GM12878 (cell line): ENCODE measurements at regions not wholly inside any gene's neighbourhood (a gene's known extent, or its start where the extent isn't known, plus 50 kb on each side); places are given as distances from the start of the nearest gene placed in this dataset.

Experiments used
- ATAC-seq: fragments of 200-7000 bp; cut with Tn5 transposase; 3 replicates; pipeline ENCODE4 v1.9.1; 2020; ENCODE audit warnings: mild to moderate bottlenecking, moderate library complexity
- BruUV-seq: library from RNA; stranded (reverse); fragments of 400-500 nt; replicated peaks from 2 replicates; lab custom pipeline; 2021; lab: Mats Ljungman, UMichigan
- CTCF ChIA-PET: fragments of 300-600 bp; sonication (Branson Sonifier 250); formaldehyde crosslinking; extraction: SDS; loops from one replicate; lab custom pipeline; 2021; ENCODE audit warnings: inconsistent platforms; lab: Yijun Ruan, JAX
- POLR2A ChIA-PET: fragments of 350-600 bp; formaldehyde crosslinking; extraction: SDS; loops from one replicate; lab custom pipeline; 2021; ENCODE audit warnings: inconsistent platforms; lab: Charles Lee
- RAD21 ChIA-PET: fragments of 300-600 bp; sonication (Branson Sonifier 250); formaldehyde crosslinking; loops from one replicate; lab custom pipeline; 2023; ENCODE audit warnings: antibody characterized with exemption; ENCODE audit not compliant: unreplicated experiment; lab: Charles Lee
- SMC1A ChIA-PET: fragments of 300-600 bp; sonication (Branson Sonifier 250); formaldehyde crosslinking; loops from one replicate; lab custom pipeline; 2023; ENCODE audit not compliant: unreplicated experiment, uncharacterized antibody; lab: Charles Lee
- DNase-seq: peaks from one replicate; pipeline ENCODE4 v3.0.0-alpha.2; 2011; ENCODE audit warnings: low read depth, low spot score
- FAIRE-seq: peaks from 3 replicates; lab custom pipeline; 2011; peaks lifted over from hg19 to GRCh38; lab: Jason Lieb, UNC
- H2AFZ ChIP-seq: 2 replicates; pipeline ENCODE4 v1.6.0; 2011; ENCODE audit warnings: low read depth, low read length, control low read depth; ENCODE audit not compliant: control insufficient read depth
- H3K27ac ChIP-seq: 2 replicates; pipeline ENCODE4 v1.5.1; 2011; ENCODE audit warnings: control low read depth; ENCODE audit not compliant: control insufficient read depth, insufficient read depth
- H3K27me3 ChIP-seq, 2 experiments: replicated peaks in 1 of 2; 2 replicates each; pipeline versions ENCODE4 v1.6.0 to v1.6.1; 2011; ENCODE audit warnings: low read length in 1 of 2; ENCODE audit not compliant: control insufficient read depth in 2 of 2, insufficient read depth in 2 of 2
- H3K36me3 ChIP-seq, 2 experiments: 2 replicates each; pipeline ENCODE4 v1.5.1; 2011; ENCODE audit warnings: low read length in 1 of 2; ENCODE audit not compliant: control insufficient read depth in 2 of 2, insufficient read depth in 2 of 2
- H3K4me1 ChIP-seq: 2 replicates; pipeline ENCODE4 v1.6.1; 2011; ENCODE audit warnings: mild to moderate bottlenecking, low read length, moderate library complexity, mixed read lengths; ENCODE audit not compliant: control insufficient read depth, insufficient read depth
- H3K4me2 ChIP-seq: 2 replicates; pipeline ENCODE4 v1.6.0; 2011; ENCODE audit warnings: control low read depth; ENCODE audit not compliant: control insufficient read depth, insufficient read depth
- H3K4me3 ChIP-seq: fragments of 200-600 bp; sonication (generic); 2 replicates; pipeline ENCODE4 v1.5.1; 2016
- H3K79me2 ChIP-seq: 2 replicates; pipeline ENCODE4 v1.6.0; 2011; ENCODE audit warnings: low read length; ENCODE audit not compliant: control insufficient read depth, insufficient read depth
- H3K9ac ChIP-seq: 2 replicates; pipeline ENCODE4 v1.8.0; 2011; ENCODE audit warnings: low read length, control low read depth, mixed read lengths; ENCODE audit not compliant: control insufficient read depth, insufficient read depth
- H3K9me3 ChIP-seq: replicated peaks from 3 replicates; pipeline ENCODE4 v1.5.1; 2011; ENCODE audit warnings: mild to moderate bottlenecking, low read length; ENCODE audit not compliant: control insufficient read depth, insufficient read depth
- H4K20me1 ChIP-seq: 2 replicates; pipeline ENCODE4 v1.6.0; 2011; ENCODE audit not compliant: control insufficient read depth, insufficient read depth
- BCL11A ChIP-seq: IDR thresholded peaks from 2 replicates; pipeline ENCODE4 v1.6.1; 2011; ENCODE audit warnings: low read depth, low read length
- BHLHE40 ChIP-seq, 2 experiments: fragments of 450-650 bp in 1 of 2; IDR thresholded peaks; 2 replicates each; pipeline ENCODE4 v1.6.1; 2011 to 2017; ENCODE audit warnings: low read depth in 2 of 2, borderline replicate concordance in 1 of 2, improper control_type of control experiment in 1 of 2, low read length in 1 of 2, mild to moderate bottlenecking in 1 of 2
- CREB1 ChIP-seq: IDR thresholded peaks from 2 replicates; pipeline ENCODE4 v1.6.1; 2012; ENCODE audit warnings: low read depth, mild to moderate bottlenecking, inconsistent platforms
- E2F4 ChIP-seq: IDR thresholded peaks from 2 replicates; pipeline ENCODE4 v1.6.1; 2012; ENCODE audit warnings: low read depth, low read length, improper control_type of control experiment
- E2F8 ChIP-seq: fragments of 450-650 bp; IDR thresholded peaks from 2 replicates; pipeline ENCODE4 v1.6.1; 2018; ENCODE audit warnings: mild to moderate bottlenecking, low read depth, moderate library complexity; ENCODE audit not compliant: partially characterized antibody
- ETV6 ChIP-seq, 2 experiments: fragments of 450-650 bp in 1 of 2; IDR thresholded peaks in 1 of 2; conservative IDR thresholded peaks in 1 of 2; 2 replicates each; pipeline ENCODE4 v1.6.1; 2014; ENCODE audit warnings: antibody characterized with exemption in 1 of 2, borderline replicate concordance in 1 of 2, low read depth in 1 of 2, mild to moderate bottlenecking in 1 of 2, moderate library complexity in 1 of 2
- IKZF2 ChIP-seq, 2 experiments: fragments of 450-650 bp; IDR thresholded peaks; 2 replicates each; pipeline ENCODE4 v1.6.1; 2017; ENCODE audit warnings: mild to moderate bottlenecking in 2 of 2, moderate library complexity in 2 of 2
- MAX ChIP-seq: IDR thresholded peaks from 2 replicates; pipeline ENCODE4 v1.6.1; 2012; ENCODE audit warnings: low read depth, low read length, improper control_type of control experiment
- MLLT1 ChIP-seq: fragments of 450-650 bp; IDR thresholded peaks from 2 replicates; pipeline ENCODE4 v1.6.1; 2016; ENCODE audit warnings: mild to moderate bottlenecking
- MTA3 ChIP-seq: IDR thresholded peaks from 2 replicates; pipeline ENCODE4 v1.6.1; 2012; ENCODE audit warnings: low read length, inconsistent platforms, borderline replicate concordance
- MYB ChIP-seq: fragments of 150-350 bp; IDR thresholded peaks from 2 replicates; pipeline ENCODE4 v1.6.1; 2014; ENCODE audit warnings: mild to moderate bottlenecking, low read depth, low read length, borderline replicate concordance
- PAX8 ChIP-seq: fragments of 450-650 bp; IDR thresholded peaks from 2 replicates; pipeline ENCODE4 v1.6.1; 2017; ENCODE audit warnings: mild to moderate bottlenecking, moderate library complexity
- POLR2AphosphoS2 ChIP-seq: IDR thresholded peaks from 2 replicates; pipeline ENCODE4 v1.6.1; 2011; ENCODE audit warnings: low read depth, mild to moderate bottlenecking, low read length, improper control_type of control experiment, moderate library complexity
- RCOR1 ChIP-seq: conservative IDR thresholded peaks from 2 replicates; pipeline ENCODE4 v1.6.1; 2012; ENCODE audit warnings: low read depth, low read length, improper control_type of control experiment
- SMAD1 ChIP-seq: fragments of 450-650 bp; IDR thresholded peaks from 2 replicates; pipeline ENCODE4 v1.6.1; 2018; ENCODE audit warnings: mild to moderate bottlenecking, low read depth; ENCODE audit not compliant: partially characterized antibody
- SP1 ChIP-seq: IDR thresholded peaks from one replicate; pipeline ENCODE4 v1.6.1; 2011; ENCODE audit warnings: low read depth, low read length
- SPI1 ChIP-seq: IDR thresholded peaks from 2 replicates; pipeline ENCODE4 v1.6.1; 2011; ENCODE audit warnings: low read depth, mild to moderate bottlenecking, low read length, moderate library complexity, borderline replicate concordance; ENCODE audit not compliant: insufficient read depth
- SREBF1 ChIP-seq: IDR thresholded peaks from 2 replicates; pipeline ENCODE4 v1.6.1; 2012; ENCODE audit warnings: mild to moderate bottlenecking, low read length
- WGBS: methylation state at CpG from one replicate; pipeline ENCODE4 v1.1.6; 2016; ENCODE audit warnings: low lambda C conversion rate; ENCODE audit not compliant: insufficient replicate concordance, insufficient coverage; ENCODE audit errors: missing lambda C conversion rate; 5-methylcytosine and 5-hydroxymethylcytosine counted together
- in situ Hi-C: fragments of 300-500 bp; cut with MboI; formaldehyde crosslinking; loops from 9 replicates; pipeline ENCODE4 v1.14.3; 2018; ENCODE audit warnings: mixed read lengths
- intact Hi-C: fragments of 100-400 bp; cut with micrococcal nuclease; formaldehyde crosslinking; loops from one replicate; pipeline ENCODE4 v1.14.2; 2022; ENCODE audit not compliant: unreplicated experiment

- no peak for TF ChIP-seq SREBF1
- no peak for TF ChIP-seq IKZF2 (IDR thresholded peaks at IDR 0.05)
- no peak for TF ChIP-seq CREB1
Observed at GRCh38 chr2:122651236-122651635, 895.8 kb downstream of the TSN start (continued).

- Histone ChIP-seq H4K20me1 (no peaks in the 10 kb centered on the region), H3K27ac (no peak overlapping the region), H3K4me1 (no peaks in the 10 kb centered on the region), H3K9me3 (no peaks in the 10 kb centered on the region), H3K9ac (no peak overlapping the region), H3K27me3 (no peaks in the 10 kb centered on the region), H3K4me3 (no peak overlapping the region), H3K36me3 (no peaks in the 10 kb centered on the region), H3K79me2 (no peaks in the 10 kb centered on the region), H2AFZ (no peak overlapping the region), H3K4me2 (no peak overlapping the region)
- intact Hi-C loops (loop anchor here (5.0 kb wide), 1 partner anchor 96 kb away; no protein-coding TSS in a partner anchor), in situ Hi-C loops (no loop called here)
- ChIA-PET RAD21 (interaction anchor here (0.6 to 2.8 kb wide), 4 partner anchors 13 to 205 kb away, joined by 3 to 14 read pairs (median 4); no protein-coding TSS in a partner anchor), POLR2A (interaction anchor here (1.6 to 2.6 kb wide), 2 partner anchors 55 to 88 kb away, joined by 3 to 9 read pairs; no protein-coding TSS in a partner anchor), SMC1A (interaction anchor here (0.7 to 5.9 kb wide), 15 partner anchors 9 to 158 kb away, joined by 3 to 45 read pairs (median 4); no protein-coding TSS in a partner anchor), CTCF (interaction anchor here (1.0 to 1.6 kb wide), 5 partner anchors 8 to 42 kb away, joined by 3 to 7 read pairs (median 4); no protein-coding TSS in a partner anchor)
- FAIRE-seq (no peak), ATAC-seq (no peak), DNase-seq (no peak)
- 16% methylated on average over 2 of the region's 2 CpGs for WGBS
- no TSS peak for BruUV-seq
- no peak for TF ChIP-seq SP1
- TF ChIP-seq MTA3 = no peak
- no peak for TF ChIP-seq E2F8
- no peak for TF ChIP-seq SMAD1
- TF ChIP-seq MYB = no peak
- no peak for TF ChIP-seq BHLHE40 (IDR thresholded peaks at IDR 0.05; ENCODE audit: borderline replicate concordance in 1 of 2, low read depth in 2 of 2, low read length in 1 of 2)
- no peak for TF ChIP-seq MLLT1
- TF ChIP-seq E2F4 = no peak
- TF ChIP-seq POLR2AphosphoS2 = no peak
- no peak for TF ChIP-seq SPI1
- TF ChIP-seq PAX8 = no peak
- no peak for TF ChIP-seq ETV6 (conservative IDR thresholded peaks at IDR 0.05 in 1 of 2, IDR thresholded peaks at IDR 0.05 in 1 of 2; ENCODE audit: borderline replicate concordance in 1 of 2, low read depth in 1 of 2)
- TF ChIP-seq BCL11A = no peak
- TF ChIP-seq MAX = no peak
- TF ChIP-seq RCOR1 = no peak
Observed at GRCh38 chr2:122651780-122652179, 896.3 kb downstream of the TSN start.
